ENCODE measurements at regions not wholly inside any gene's neighbourhood (a gene's known extent, or its start where the extent isn't known, plus 50 kb on each side); places are given as distances from the start of the nearest gene placed in this dataset.

DNA sequence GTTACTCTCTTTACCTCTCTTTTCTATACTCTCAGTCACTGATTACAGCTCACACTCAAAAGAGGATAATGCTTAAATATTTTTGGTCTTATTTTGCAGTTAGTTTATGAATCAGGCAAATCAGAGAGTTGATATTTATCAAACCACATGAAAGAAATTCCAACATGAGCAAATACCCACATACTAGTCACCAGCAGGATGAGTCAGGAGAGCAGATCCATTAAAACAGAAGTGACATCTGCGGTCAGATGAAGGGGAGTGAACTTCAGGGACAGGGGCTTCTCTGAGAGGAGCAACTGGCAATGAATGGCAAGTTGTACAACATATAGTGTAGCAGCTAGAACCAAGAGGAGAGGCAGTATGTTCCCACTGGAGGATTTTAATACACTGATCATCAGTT is 258.7 kb downstream of the SYT10 start:
- TF ChIP-seq, protein P1, sequence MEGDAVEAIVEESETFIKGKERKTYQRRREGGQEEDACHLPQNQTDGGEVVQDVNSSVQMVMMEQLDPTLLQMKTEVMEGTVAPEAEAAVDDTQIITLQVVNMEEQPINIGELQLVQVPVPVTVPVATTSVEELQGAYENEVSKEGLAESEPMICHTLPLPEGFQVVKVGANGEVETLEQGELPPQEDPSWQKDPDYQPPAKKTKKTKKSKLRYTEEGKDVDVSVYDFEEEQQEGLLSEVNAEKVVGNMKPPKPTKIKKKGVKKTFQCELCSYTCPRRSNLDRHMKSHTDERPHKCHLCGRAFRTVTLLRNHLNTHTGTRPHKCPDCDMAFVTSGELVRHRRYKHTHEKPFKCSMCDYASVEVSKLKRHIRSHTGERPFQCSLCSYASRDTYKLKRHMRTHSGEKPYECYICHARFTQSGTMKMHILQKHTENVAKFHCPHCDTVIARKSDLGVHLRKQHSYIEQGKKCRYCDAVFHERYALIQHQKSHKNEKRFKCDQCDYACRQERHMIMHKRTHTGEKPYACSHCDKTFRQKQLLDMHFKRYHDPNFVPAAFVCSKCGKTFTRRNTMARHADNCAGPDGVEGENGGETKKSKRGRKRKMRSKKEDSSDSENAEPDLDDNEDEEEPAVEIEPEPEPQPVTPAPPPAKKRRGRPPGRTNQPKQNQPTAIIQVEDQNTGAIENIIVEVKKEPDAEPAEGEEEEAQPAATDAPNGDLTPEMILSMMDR (conservative IDR thresholded peaks at IDR 0.05; ENCODE audit: low read depth, low read length), result no peak
- TF ChIP-seq EZH2 (IDR thresholded peaks at IDR 0.05; ENCODE audit: low read length, unreplicated experiment) (no peak), EZH2phosphoT487 (IDR thresholded peaks at IDR 0.05; ENCODE audit: borderline replicate concordance, low read length) (no peak)

Measured in PC-3 (cell line).